Activated CD4-positive, alpha-beta memory T cell treated with anti-CD3 and anti-CD28 coated beads for 36 hours (primary cell): ENCODE measurements at regions not wholly inside any gene's neighbourhood (a gene's known extent, or its start where the extent isn't known, plus 50 kb on each side); places are given as distances from the start of the nearest gene placed in this dataset.

Experiments
- CTCF ChIA-PET: fragments of 350-600 bp; sonication (Branson Sonifier 250); formaldehyde crosslinking; loops from one replicate; lab custom pipeline; 2021; ENCODE audit warnings: antibody characterized with exemption, inconsistent platforms; lab: Charles Lee
- POLR2A ChIA-PET: fragments of 350-600 bp; sonication (Branson Sonifier 250); formaldehyde crosslinking; loops from one replicate; lab custom pipeline; 2021; ENCODE audit warnings: antibody characterized with exemption; lab: Charles Lee
- DNase-seq: peaks from one replicate; pipeline ENCODE4 v3.0.0-alpha.2; 2020
- H3K27ac Mint-ChIP-seq: one replicate; pipeline ENCODE4 v1.8.0; 2021; ENCODE audit warnings: mixed read lengths
- H3K27me3 Mint-ChIP-seq: one replicate; pipeline ENCODE4 v1.8.0; 2021; ENCODE audit warnings: mixed read lengths
- H3K36me3 Mint-ChIP-seq: one replicate; pipeline ENCODE4 v1.8.0; 2021; ENCODE audit warnings: mixed read lengths
- H3K4me1 Mint-ChIP-seq: one replicate; pipeline ENCODE4 v1.8.0; 2021; ENCODE audit warnings: low read depth, mixed read lengths
- H3K4me3 Mint-ChIP-seq: one replicate; pipeline ENCODE4 v1.8.0; 2021; ENCODE audit warnings: mild to moderate bottlenecking, mixed read lengths
- H3K9me3 Mint-ChIP-seq: one replicate; pipeline ENCODE4 v1.8.0; 2021; ENCODE audit warnings: mixed read lengths
- intact Hi-C: fragments of 100-400 bp; cut with micrococcal nuclease; formaldehyde crosslinking; loops from one replicate; pipeline ENCODE4 v1.15.1; 2023

DNA sequence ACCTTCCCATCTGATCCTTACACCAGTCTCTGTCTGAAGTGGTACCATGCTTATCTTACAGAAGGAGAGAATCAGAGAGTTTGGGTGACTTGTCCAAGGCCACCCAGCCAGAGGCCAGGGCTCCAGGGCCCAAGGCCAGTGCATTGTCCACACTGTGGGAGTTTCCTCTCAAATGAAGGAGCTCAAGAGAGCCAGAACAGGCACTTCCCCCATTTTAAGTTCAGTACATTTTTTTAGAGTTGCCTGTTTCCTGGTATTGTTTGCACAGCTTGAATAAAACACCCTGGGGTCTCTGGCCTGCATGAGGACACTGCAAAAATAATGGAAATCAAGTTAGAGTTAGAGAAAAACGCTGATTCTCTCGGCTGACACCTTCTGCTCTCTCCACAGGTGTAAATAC is 284.0 kb downstream of the SQOR start:
- intact Hi-C loops = no loop called here
- Mint-ChIP-seq H3K4me1 (no peaks in the 10 kb centered on the region), H3K36me3 (no peaks in the 10 kb centered on the region), H3K27me3 (no peaks in the 10 kb centered on the region), H3K27ac (no peak overlapping the region), H3K9me3 (no peaks in the 10 kb centered on the region), H3K4me3 (no peak overlapping the region)
- ChIA-PET POLR2A (no interaction called here), CTCF (no interaction called here)
- no peak for DNase-seq

DNA sequence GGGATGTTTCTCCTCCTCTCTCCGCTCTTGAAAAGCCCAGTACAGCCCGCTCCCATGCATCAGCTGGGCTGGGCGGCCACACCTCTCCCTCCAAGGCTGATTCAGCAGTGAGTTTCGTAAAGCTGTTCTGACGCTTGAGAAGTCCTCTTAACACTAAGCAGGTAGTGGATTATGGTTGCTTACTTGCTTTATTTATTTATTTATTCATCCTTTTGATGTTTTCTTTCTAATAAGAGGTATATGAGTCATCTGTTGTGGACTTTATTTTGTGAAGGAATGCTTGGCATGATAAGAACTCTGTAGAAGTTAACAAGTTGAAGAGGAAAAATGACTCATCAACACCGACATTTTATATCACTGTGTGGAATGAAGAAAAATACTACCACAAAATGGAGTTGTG is 285.0 kb downstream of the SQOR start:
- Mint-ChIP-seq H3K4me3 (no peak overlapping the region), H3K9me3 (no peaks in the 10 kb centered on the region), H3K36me3 (no peaks in the 10 kb centered on the region), H3K27ac (no peak overlapping the region), H3K27me3 (no peaks in the 10 kb centered on the region), H3K4me1 (no peaks in the 10 kb centered on the region)
- intact Hi-C loops = no loop called here
- ChIA-PET POLR2A (no interaction called here), CTCF (no interaction called here)
- no peak for DNase-seq

DNA sequence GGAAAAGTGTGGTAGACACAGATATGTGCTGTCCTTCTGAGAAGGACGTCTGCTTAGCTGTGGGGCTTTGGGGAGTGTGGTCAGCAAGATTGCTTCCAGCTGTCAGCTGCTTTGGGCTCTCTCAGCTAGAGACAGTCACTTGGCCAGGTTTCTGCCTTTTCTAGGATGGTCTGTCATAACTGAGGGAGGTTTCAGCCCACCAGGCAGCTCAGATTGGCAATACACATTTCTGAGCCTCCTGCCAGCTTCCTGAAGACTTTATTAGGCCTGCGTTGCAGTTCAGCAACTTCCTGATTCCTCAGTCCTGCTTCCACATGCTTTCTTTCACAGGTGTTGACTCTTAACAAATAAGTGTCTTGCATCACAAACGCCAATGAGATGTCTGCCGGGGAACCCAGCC is 286.5 kb downstream of the SQOR start:
- DNase-seq = no peak
- H3K4me1 Mint-ChIP-seq = no peaks in the 10 kb centered on the region
- CTCF ChIA-PET = no interaction called here
- no peaks in the 10 kb centered on the region for H3K9me3 Mint-ChIP-seq
- no peaks in the 10 kb centered on the region for H3K27me3 Mint-ChIP-seq
- intact Hi-C loops = no loop called here
- no peak overlapping the region for H3K27ac Mint-ChIP-seq
- H3K36me3 Mint-ChIP-seq = no peaks in the 10 kb centered on the region
- H3K4me3 Mint-ChIP-seq = no peak overlapping the region
- POLR2A ChIA-PET = no interaction called here

DNA sequence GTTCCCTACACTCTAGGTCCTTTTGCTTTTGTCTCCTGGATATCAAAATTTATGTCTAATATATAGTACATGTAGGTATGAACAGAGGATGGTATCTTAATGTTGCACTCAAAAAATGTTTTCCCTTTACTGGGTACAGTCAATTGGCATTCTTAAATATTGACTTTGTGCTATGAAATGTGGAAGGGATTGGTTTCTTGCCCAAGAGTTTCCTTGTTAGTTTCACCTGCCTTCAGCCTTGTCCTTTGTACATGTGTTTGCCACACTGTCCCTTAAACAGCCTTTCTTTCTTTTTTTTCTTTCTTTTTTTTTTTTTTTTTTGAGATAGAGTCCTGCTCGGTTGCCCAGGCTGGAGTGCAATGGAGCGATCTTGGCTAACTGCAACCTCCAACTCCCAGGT is 287.1 kb downstream of the SQOR start:
- intact Hi-C loops = no loop called here
- POLR2A ChIA-PET = no interaction called here
- CTCF ChIA-PET = no interaction called here
- Mint-ChIP-seq H3K4me1 (no peaks in the 10 kb centered on the region), H3K4me3 (no peak overlapping the region), H3K27ac (no peak overlapping the region), H3K36me3 (no peaks in the 10 kb centered on the region), H3K9me3 (no peaks in the 10 kb centered on the region), H3K27me3 (no peaks in the 10 kb centered on the region)
- no peak for DNase-seq

DNA sequence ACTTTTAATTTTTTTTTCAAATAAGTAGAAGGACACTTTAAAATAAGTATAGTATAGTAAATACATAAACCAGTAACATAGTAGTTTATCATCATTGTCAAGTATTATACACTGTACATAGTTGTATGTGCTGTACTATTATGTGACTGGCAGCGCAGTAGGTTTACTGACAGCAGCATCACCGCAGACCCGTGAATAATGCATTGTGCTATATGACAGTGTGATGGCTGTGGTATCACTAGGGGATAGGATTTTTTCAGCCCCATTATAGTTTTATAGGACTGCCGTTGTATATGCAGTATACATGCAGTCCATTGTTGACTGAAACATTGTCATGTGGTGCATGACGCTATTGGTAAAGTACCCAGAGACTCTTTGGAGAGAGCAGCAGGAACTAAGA is 306.5 kb downstream of the SQOR start:
- POLR2A ChIA-PET = no interaction called here
- H3K9me3 Mint-ChIP-seq = no peaks in the 10 kb centered on the region
- H3K36me3 Mint-ChIP-seq = no peaks in the 10 kb centered on the region

DNA sequence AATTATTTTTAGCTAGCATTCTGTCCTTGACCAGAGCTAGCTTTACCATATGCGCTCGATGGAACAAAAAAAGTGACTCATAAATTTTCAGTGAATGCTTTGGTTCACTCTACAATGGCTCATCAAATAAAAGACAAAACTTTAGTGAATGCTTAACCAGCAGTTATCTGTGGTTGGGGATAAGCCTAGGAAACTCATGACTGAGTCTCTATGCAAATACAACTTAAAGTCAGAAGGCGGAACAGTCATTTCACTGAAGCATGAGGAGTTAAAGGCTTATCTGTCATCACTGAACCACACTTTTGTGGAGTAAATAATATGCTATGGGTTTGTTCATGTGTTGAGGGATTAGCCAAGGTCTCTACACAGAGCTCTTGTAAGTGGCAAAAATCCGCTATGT is 308.4 kb downstream of the SQOR start:
- no peak for DNase-seq
- POLR2A ChIA-PET = no interaction called here
- CTCF ChIA-PET = no interaction called here
- intact Hi-C loops = no loop called here
- no peaks in the 10 kb centered on the region for H3K27me3 Mint-ChIP-seq
- H3K36me3 Mint-ChIP-seq = no peaks in the 10 kb centered on the region
- H3K4me3 Mint-ChIP-seq = no peak overlapping the region
- H3K9me3 Mint-ChIP-seq = no peaks in the 10 kb centered on the region
- H3K27ac Mint-ChIP-seq = no peak overlapping the region
- no peaks in the 10 kb centered on the region for H3K4me1 Mint-ChIP-seq

More for the DNA sequence above, 306.5 kb downstream of the SQOR start:
- Mint-ChIP-seq H3K27ac (no peak overlapping the region), H3K4me3 (no peak overlapping the region), H3K27me3 (no peaks in the 10 kb centered on the region), H3K4me1 (no peaks in the 10 kb centered on the region)
- CTCF ChIA-PET = no interaction called here
- DNase-seq = no peak
- intact Hi-C loops = no loop called here

DNA sequence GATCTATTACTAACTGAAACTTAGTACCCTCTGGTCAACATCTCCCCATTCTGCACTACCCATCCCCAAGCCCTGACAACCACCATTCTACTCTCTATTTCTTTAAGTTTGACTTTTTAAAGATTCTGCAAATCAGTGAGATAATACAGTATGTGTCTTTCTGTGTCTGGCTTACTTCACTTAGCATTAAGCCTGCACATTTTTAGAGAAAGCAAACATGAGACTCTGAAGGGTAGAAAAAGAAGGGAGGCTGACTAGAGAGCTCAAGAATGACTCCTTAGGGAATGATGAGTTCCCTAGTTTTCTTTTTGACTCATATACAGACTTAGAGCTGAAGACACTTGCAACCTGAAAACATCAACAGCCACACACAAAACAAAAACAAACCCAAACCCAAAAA is 311.3 kb downstream of the SQOR start:
- Mint-ChIP-seq H3K36me3 (no peaks in the 10 kb centered on the region), H3K27me3 (no peaks in the 10 kb centered on the region), H3K4me1 (no peaks in the 10 kb centered on the region), H3K4me3 (no peak overlapping the region), H3K27ac (no peak overlapping the region), H3K9me3 (no peaks in the 10 kb centered on the region)
- intact Hi-C loops = no loop called here
- POLR2A ChIA-PET = no interaction called here
- DNase-seq = no peak
- CTCF ChIA-PET = no interaction called here

DNA sequence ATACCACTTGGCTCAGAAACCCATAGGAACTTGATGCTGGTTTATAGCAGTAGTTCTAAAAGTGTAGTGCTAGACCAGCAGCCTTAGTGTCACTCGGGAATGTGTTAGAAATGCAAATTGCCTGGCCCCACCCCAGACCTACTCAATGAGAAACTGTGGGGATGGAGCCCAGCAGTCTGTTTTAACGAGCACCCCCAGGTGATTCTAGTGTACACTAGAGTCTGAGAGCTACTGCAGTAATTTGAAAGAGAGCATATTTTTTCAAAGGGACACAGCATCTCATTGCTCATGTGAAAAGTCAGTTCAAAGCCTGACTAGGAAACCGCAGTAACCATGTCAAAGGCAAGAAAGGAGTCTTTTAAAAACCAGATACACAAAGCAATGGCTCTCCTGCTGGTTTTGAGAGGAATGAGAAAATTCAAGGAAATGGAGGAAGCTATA is 313.4 kb downstream of the SQOR start:
- Mint-ChIP-seq H3K27ac (no peak overlapping the region), H3K4me3 (no peak overlapping the region), H3K9me3 (no peaks in the 10 kb centered on the region), H3K36me3 (no peaks in the 10 kb centered on the region), H3K27me3 (no peaks in the 10 kb centered on the region), H3K4me1 (no peaks in the 10 kb centered on the region)
- CTCF ChIA-PET = no interaction called here
- no peak for DNase-seq
- intact Hi-C loops = no loop called here
- POLR2A ChIA-PET = no interaction called here

DNA sequence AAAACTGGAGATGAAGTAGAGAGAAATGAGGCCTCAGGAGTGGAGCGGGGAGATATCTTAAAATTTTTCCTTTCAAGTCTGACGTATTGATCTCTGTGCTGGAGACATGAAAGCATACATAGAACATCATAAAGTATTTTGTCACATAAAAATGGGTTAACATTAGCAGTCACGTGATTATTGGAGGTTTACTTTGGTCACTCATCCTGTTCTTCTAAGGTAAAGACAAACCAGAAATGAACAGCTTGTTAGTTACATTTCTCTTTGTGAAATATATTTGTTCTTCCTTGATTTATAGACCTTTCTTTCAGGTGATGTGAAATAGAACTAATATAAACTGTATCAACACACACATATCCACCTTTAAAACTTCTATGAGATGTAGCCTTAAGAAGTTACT is 324.1 kb downstream of the SQOR start:
- H3K36me3 Mint-ChIP-seq = no peaks in the 10 kb centered on the region
- H3K4me3 Mint-ChIP-seq = no peak overlapping the region
- H3K27ac Mint-ChIP-seq = no peak overlapping the region
- intact Hi-C loops = no loop called here
- H3K9me3 Mint-ChIP-seq = peaks cover 28% of the 10 kb centered on the region
- ChIA-PET CTCF (no interaction called here), POLR2A (no interaction called here)
- no peak for DNase-seq
- H3K27me3 Mint-ChIP-seq = no peaks in the 10 kb centered on the region
- no peaks in the 10 kb centered on the region for H3K4me1 Mint-ChIP-seq

DNA sequence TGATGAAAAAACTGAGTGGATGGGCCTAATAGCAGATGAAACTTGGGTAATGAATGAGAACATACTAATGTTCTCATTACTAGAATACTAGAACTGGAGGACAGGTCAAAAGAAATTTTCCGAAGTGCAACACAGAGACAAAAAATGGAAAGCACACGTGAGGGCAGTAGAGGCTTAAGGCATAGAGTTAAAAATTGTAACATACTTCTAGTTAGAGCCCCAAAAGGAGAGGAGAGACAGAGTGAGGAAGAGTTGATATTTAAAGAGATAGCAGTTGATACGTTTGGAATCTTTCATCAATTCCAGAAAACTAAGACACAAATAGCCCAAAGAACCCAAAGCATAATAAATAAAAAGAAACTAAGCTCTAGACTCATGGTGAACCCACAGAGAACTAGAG is 327.9 kb downstream of the SQOR start:
- POLR2A ChIA-PET = no interaction called here
- H3K4me1 Mint-ChIP-seq = no peaks in the 10 kb centered on the region
- no peak for DNase-seq
- peaks cover 27% of the 10 kb centered on the region for H3K9me3 Mint-ChIP-seq
- H3K36me3 Mint-ChIP-seq = no peaks in the 10 kb centered on the region
- no peak overlapping the region for H3K27ac Mint-ChIP-seq
- H3K27me3 Mint-ChIP-seq = no peaks in the 10 kb centered on the region
- H3K4me3 Mint-ChIP-seq = no peak overlapping the region
- intact Hi-C loops = no loop called here
- CTCF ChIA-PET = no interaction called here

DNA sequence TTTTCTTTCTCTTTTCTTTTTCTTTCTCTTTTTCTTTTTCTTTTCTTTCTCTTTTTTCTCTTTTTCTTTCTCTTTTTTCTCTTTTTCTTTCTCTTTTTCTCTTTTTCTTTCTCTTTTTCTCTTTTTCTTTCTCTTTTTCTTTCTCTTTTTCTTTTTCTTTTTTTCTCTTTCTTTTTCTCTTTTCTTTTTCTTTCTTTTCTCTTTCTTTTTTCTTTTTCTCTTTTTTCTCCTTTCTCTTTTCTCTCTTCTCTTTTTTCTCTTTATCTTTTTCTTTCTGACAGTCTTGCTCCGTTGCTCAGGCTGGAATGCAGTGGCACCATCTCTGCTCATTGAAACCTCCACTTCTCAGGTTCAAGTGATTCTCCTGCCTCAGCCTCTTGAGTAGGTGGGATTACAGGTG is 335.7 kb downstream of the SQOR start:
- Mint-ChIP-seq H3K4me1 (no peaks in the 10 kb centered on the region), H3K9me3 (peaks cover 2% of the 10 kb centered on the region), H3K36me3 (no peaks in the 10 kb centered on the region), H3K4me3 (no peak overlapping the region), H3K27ac (no peak overlapping the region), H3K27me3 (no peaks in the 10 kb centered on the region)
- intact Hi-C loops = no loop called here
- POLR2A ChIA-PET = no interaction called here
- CTCF ChIA-PET = no interaction called here
- no peak for DNase-seq

DNA sequence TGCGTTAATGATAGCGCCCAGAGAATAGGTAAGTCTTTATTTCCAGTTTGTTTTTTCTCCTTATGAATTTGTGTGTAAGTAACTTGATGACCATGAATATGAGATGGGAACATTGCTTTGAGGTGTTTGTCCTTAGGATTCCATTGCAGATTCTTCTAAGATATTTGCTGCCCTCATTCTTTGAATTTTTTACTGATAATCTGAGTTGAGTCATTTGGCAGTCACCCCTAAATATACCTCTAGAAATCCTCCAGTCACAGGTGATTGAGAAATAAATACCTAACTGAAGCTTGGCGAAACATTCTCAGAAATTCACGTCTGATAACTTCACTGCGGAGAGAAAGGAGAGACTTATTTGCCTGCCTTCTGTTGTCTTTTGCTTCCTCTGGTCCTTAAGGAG is 345.5 kb downstream of the SQOR start:
- ChIA-PET POLR2A (no interaction called here), CTCF (no interaction called here)
- Mint-ChIP-seq H3K36me3 (no peaks in the 10 kb centered on the region), H3K27ac (no peak overlapping the region), H3K4me3 (no peak overlapping the region), H3K27me3 (no peaks in the 10 kb centered on the region), H3K4me1 (no peaks in the 10 kb centered on the region), H3K9me3 (peaks cover 4% of the 10 kb centered on the region)
- intact Hi-C loops = no loop called here
- DNase-seq = no peak

DNA sequence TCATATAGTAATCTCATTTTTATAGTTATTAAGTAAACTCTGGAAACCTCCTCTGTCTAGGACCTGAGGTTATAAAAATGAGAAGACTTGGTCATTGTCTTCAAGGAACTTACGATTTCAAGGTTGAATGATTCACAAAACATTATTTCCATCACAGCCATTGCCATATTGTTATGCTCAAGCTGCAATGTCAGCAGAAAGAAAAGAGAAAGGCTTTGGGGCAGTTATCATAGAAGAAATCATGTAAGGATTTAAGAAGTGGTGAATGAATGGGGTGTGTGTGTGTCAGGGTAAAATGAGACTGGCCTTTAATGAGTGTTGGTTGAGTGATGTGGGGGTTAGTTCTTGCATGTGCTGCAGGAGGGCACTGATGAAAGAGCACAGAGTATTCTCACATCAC is 346.8 kb downstream of the SQOR start:
- no peaks in the 10 kb centered on the region for H3K27me3 Mint-ChIP-seq
- H3K9me3 Mint-ChIP-seq = peaks cover 8% of the 10 kb centered on the region
- H3K4me3 Mint-ChIP-seq = no peak overlapping the region
- DNase-seq = no peak
- no peak overlapping the region for H3K27ac Mint-ChIP-seq
- ChIA-PET POLR2A (no interaction called here), CTCF (no interaction called here)
- no peaks in the 10 kb centered on the region for H3K36me3 Mint-ChIP-seq
- no peaks in the 10 kb centered on the region for H3K4me1 Mint-ChIP-seq
- intact Hi-C loops = no loop called here

DNA sequence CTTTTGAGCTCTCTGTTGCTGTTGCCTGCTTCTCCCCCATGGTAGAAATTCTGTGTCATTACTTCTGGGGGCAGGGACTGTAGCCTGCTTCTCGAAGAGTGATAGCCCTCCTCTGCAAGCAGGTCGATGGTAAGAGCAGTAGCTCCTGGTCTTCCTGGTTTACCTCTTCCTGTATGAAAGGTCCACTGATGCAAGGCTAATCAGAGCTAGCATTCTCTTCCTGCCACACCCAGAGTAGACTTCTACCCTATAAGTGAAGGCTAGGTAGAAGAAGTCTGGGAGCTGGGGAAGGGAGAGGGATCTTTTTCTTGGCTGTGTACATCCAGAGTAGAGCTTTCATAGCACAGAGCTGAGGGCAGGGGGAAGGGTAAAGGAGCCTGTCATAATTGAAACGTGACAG is 357.0 kb downstream of the SQOR start:
- POLR2A ChIA-PET = no interaction called here
- peaks cover 5% of the 10 kb centered on the region for H3K9me3 Mint-ChIP-seq
- no peaks in the 10 kb centered on the region for H3K27me3 Mint-ChIP-seq

More for the DNA sequence above, 357.0 kb downstream of the SQOR start:
- Mint-ChIP-seq H3K4me1 (no peaks in the 10 kb centered on the region), H3K4me3 (no peak overlapping the region), H3K36me3 (no peaks in the 10 kb centered on the region), H3K27ac (no peak overlapping the region)
- CTCF ChIA-PET = no interaction called here
- DNase-seq = no peak
- intact Hi-C loops = no loop called here
